ENCODE measurements at regions not wholly inside any gene's neighbourhood (a gene's known extent, or its start where the extent isn't known, plus 50 kb on each side); places are given as distances from the start of the nearest gene placed in this dataset.

GRCh38 chr10:78649429-78649828 lies 419.3 kb upstream of the ZMIZ1 start:
- no peak for DNase-seq (ENCODE audit: low read depth)
- TF ChIP-seq CTCF (conservative IDR thresholded peaks at IDR 0.05; ENCODE audit: low read depth, low read length), result no peak
- no peak overlapping the region for H3K4me3 ChIP-seq (ENCODE audit: low read depth, low read length)

- TF ChIP-seq CTCF (conservative IDR thresholded peaks at IDR 0.05; ENCODE audit: low read depth, low read length), result no peak
- no peak overlapping the region for H3K4me3 ChIP-seq (ENCODE audit: low read depth, low read length)
- DNase-seq (ENCODE audit: low read depth), result no peak
Measured at GRCh38 chr10:78650122-78650521, 418.6 kb upstream of the ZMIZ1 start.

GRCh38 chr10:78651287-78651686 lies 417.5 kb upstream of the ZMIZ1 start:
- TF ChIP-seq CTCF (conservative IDR thresholded peaks at IDR 0.05; ENCODE audit: low read depth, low read length), result no peak
- no peak for DNase-seq (ENCODE audit: low read depth)
- H3K4me3 ChIP-seq (ENCODE audit: low read depth, low read length), result no peak overlapping the region

- DNase-seq (ENCODE audit: low read depth), result no peak
- no peak overlapping the region for H3K4me3 ChIP-seq (ENCODE audit: low read depth, low read length)
- no peak for TF ChIP-seq CTCF (conservative IDR thresholded peaks at IDR 0.05; ENCODE audit: low read depth, low read length)
Measured at GRCh38 chr10:78653555-78653954, 415.2 kb upstream of the ZMIZ1 start.

- H3K4me3 ChIP-seq (ENCODE audit: low read depth, low read length), result no peak overlapping the region
- no peak for DNase-seq (ENCODE audit: low read depth)
- TF ChIP-seq CTCF (conservative IDR thresholded peaks at IDR 0.05; ENCODE audit: low read depth, low read length), result no peak
Measured at GRCh38 chr10:78654047-78654590, 414.6 kb upstream of the ZMIZ1 start.

- H3K4me3 ChIP-seq (ENCODE audit: low read depth, low read length), result no peak overlapping the region
- TF ChIP-seq CTCF (conservative IDR thresholded peaks at IDR 0.05; ENCODE audit: low read depth, low read length), result no peak
- DNase-seq (ENCODE audit: low read depth), result no peak
Measured at GRCh38 chr10:78655979-78656378, 412.8 kb upstream of the ZMIZ1 start.

- no peak for DNase-seq (ENCODE audit: low read depth)
- no peak overlapping the region for H3K4me3 ChIP-seq (ENCODE audit: low read depth, low read length)
- TF ChIP-seq CTCF (conservative IDR thresholded peaks at IDR 0.05; ENCODE audit: low read depth, low read length), result no peak
Measured at GRCh38 chr10:78656417-78657162, 412.2 kb upstream of the ZMIZ1 start.

Data from epithelial cell of proximal tubule (primary cell).